Thyroid gland (tissue), 4 donors: ENCODE measurements at regions not wholly inside any gene's neighbourhood (a gene's known extent, or its start where the extent isn't known, plus 50 kb on each side); places are given as distances from the start of the nearest gene placed in this dataset.

ENCODE experiments used
- POLR2A ChIP-seq, 2 donors: fragments of 450-650 bp; IDR thresholded peaks; one replicate each; pipeline ENCODE4 v1.6.1; 2017; ENCODE audit warnings: antibody characterized with exemption in 2 of 2, mild to moderate bottlenecking in 2 of 2, moderate library complexity in 1 of 2
- TF ChIP-seq, protein P1 (sequence below), 6 experiments: fragments of 200-600 bp in 3 of 6; fragments of 450-650 bp in 3 of 6; sonication (generic) in 3 of 6; IDR thresholded peaks; one replicate each; pipeline ENCODE4 v1.5.1; 2016 to 2019; ENCODE audit warnings: antibody characterized with exemption in 6 of 6, mild to moderate bottlenecking in 2 of 6, inconsistent platforms in 1 of 6, moderate library complexity in 1 of 6

DNA sequence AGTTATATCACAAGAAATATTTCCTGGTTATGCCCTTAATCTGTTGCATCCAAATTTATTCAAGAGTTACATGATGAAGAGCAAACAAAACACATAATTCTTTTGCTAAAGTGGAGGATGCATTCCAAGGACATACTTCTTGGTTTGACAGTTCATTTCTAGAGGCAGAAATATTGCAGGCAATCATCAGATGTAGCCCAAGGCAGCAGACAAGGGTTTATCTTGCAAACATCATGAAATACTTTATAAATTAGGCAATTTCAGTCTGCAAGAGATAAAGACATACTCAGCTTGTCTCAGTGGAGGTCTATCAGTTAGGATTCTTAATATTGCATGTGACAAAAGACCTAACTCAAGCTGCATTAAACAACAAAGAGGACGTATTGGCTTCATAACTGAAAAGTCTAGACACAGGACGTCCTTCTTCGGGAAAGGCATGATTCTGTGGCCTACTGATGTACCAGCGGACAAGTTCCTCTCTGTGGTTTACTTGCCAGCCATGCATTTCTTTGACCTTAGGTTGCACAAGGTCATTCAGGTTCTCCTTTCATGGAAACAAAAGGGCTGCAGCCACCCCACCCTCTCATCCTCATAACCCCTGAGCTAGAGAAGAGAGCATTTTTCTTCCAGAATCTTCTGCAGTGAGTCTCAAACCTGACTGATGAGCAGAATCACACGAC, 204.1 kb downstream of the KATNAL1 start:
- no peak for TF ChIP-seq POLR2A (IDR thresholded peaks at IDR 0.05)
- TF ChIP-seq, protein P1, sequence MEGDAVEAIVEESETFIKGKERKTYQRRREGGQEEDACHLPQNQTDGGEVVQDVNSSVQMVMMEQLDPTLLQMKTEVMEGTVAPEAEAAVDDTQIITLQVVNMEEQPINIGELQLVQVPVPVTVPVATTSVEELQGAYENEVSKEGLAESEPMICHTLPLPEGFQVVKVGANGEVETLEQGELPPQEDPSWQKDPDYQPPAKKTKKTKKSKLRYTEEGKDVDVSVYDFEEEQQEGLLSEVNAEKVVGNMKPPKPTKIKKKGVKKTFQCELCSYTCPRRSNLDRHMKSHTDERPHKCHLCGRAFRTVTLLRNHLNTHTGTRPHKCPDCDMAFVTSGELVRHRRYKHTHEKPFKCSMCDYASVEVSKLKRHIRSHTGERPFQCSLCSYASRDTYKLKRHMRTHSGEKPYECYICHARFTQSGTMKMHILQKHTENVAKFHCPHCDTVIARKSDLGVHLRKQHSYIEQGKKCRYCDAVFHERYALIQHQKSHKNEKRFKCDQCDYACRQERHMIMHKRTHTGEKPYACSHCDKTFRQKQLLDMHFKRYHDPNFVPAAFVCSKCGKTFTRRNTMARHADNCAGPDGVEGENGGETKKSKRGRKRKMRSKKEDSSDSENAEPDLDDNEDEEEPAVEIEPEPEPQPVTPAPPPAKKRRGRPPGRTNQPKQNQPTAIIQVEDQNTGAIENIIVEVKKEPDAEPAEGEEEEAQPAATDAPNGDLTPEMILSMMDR (IDR thresholded peaks at IDR 0.05), result no peak
